GM12892 (cell line): ENCODE measurements at regions not wholly inside any gene's neighbourhood (a gene's known extent, or its start where the extent isn't known, plus 50 kb on each side); places are given as distances from the start of the nearest gene placed in this dataset.

Source experiments
- POLR2A ChIP-seq: IDR thresholded peaks from 2 replicates; pipeline ENCODE4 v1.6.1; 2011; ENCODE audit warnings: low read depth, low read length, control low read depth
- POLR2AphosphoS5 ChIP-seq: IDR thresholded peaks from 2 replicates; pipeline ENCODE4 v1.6.1; 2011; ENCODE audit warnings: low read depth, low read length, control low read depth

- TF ChIP-seq POLR2AphosphoS5 (no peak), POLR2A (no peak)
Measured at GRCh38 chr14:71534506-71534905, 397.7 kb upstream of the RGS6 start.
